A673 (cell line): ENCODE measurements at regions not wholly inside any gene's neighbourhood (a gene's known extent, or its start where the extent isn't known, plus 50 kb on each side); places are given as distances from the start of the nearest gene placed in this dataset.

ENCODE experiments used
- EZH2 ChIP-seq: fragments of 200-600 bp; sonication (generic); IDR thresholded peaks from 2 replicates; pipeline ENCODE4 v1.6.1; 2017; ENCODE audit warnings: borderline replicate concordance, low read depth, mild to moderate bottlenecking, mixed read lengths, antibody characterized with exemption, low read length; ENCODE audit not compliant: poor library complexity, severe bottlenecking
- TF ChIP-seq, protein P1 (sequence below): fragments of 300-800, 200-600 bp; sonication (generic); conservative IDR thresholded peaks from 2 replicates; pipeline ENCODE4 v1.5.1; 2017; ENCODE audit warnings: low read depth, mild to moderate bottlenecking, antibody characterized with exemption, low read length, moderate library complexity, mixed read lengths

DNA sequence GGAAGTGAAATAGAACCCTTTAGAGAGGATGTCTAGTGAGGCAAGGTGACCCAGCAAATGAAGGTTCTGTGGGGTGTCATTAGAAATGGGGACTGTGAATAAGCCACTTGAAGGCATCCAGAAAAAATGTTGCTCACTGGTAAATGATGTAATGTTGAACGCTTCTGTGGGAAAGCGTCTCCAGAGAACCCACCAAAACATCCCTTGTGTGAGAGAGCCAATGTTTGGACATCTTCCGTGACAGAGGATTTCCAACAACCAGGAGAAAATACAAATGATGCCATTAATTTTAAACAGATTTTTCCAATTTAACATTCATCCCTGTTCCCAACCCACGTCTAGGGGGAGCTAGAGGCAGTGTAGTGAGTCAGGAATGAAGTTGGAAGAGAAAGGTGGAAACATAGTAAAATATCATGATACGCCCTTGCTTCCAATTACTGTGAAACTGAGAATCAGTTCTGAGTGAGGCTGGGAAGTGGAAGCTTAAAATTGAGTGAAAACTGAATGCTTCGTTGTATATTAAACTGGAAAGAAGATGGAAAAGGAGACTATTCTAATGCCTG is 584.2 kb downstream of the CD109 start:
- TF ChIP-seq, protein P1, sequence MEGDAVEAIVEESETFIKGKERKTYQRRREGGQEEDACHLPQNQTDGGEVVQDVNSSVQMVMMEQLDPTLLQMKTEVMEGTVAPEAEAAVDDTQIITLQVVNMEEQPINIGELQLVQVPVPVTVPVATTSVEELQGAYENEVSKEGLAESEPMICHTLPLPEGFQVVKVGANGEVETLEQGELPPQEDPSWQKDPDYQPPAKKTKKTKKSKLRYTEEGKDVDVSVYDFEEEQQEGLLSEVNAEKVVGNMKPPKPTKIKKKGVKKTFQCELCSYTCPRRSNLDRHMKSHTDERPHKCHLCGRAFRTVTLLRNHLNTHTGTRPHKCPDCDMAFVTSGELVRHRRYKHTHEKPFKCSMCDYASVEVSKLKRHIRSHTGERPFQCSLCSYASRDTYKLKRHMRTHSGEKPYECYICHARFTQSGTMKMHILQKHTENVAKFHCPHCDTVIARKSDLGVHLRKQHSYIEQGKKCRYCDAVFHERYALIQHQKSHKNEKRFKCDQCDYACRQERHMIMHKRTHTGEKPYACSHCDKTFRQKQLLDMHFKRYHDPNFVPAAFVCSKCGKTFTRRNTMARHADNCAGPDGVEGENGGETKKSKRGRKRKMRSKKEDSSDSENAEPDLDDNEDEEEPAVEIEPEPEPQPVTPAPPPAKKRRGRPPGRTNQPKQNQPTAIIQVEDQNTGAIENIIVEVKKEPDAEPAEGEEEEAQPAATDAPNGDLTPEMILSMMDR: peak; percentile 40
- TF ChIP-seq EZH2: no peak
